Esophagus squamous epithelium (tissue), 4 donors: ENCODE measurements at regions not wholly inside any gene's neighbourhood (a gene's known extent, or its start where the extent isn't known, plus 50 kb on each side); places are given as distances from the start of the nearest gene placed in this dataset.

Experiments
- CTCF ChIP-seq, 6 experiments: fragments of 450-650 bp in 4 of 6; fragments of 200-600 bp in 2 of 6; sonication (generic) in 2 of 6; IDR thresholded peaks; one replicate each; pipeline ENCODE4 v1.5.1; 2016 to 2019; ENCODE audit warnings: antibody characterized with exemption in 6 of 6, mild to moderate bottlenecking in 4 of 6, moderate library complexity in 4 of 6
- POLR2A ChIP-seq, 4 donors: fragments of 450-650 bp; IDR thresholded peaks; one replicate each; pipeline ENCODE4 v1.6.1; 2017; ENCODE audit warnings: antibody characterized with exemption in 4 of 4, mild to moderate bottlenecking in 4 of 4, moderate library complexity in 3 of 4

- TF ChIP-seq CTCF (IDR thresholded peaks at IDR 0.05), result no peak
- no peak for TF ChIP-seq POLR2A (IDR thresholded peaks at IDR 0.05)
These were observed 1215.1 kb downstream of the BCL11B start for GRCh38 chr14:98056946-98057345.
